H1 (cell line): ENCODE measurements at regions not wholly inside any gene's neighbourhood (a gene's known extent, or its start where the extent isn't known, plus 50 kb on each side); places are given as distances from the start of the nearest gene placed in this dataset.

ENCODE experiments used
- CTCF ChIA-PET: fragments of 300-600 bp; sonication (Branson Sonifier 250); formaldehyde crosslinking; loops from one replicate; lab custom pipeline; 2021; ENCODE audit not compliant: partially characterized antibody; lab: Charles Lee
- POLR2A ChIA-PET: fragments of 300-600 bp; sonication (Branson Sonifier 250); formaldehyde crosslinking; loops from one replicate; lab custom pipeline; 2021; ENCODE audit warnings: inconsistent platforms; ENCODE audit not compliant: partially characterized antibody; lab: Charles Lee
- DNase-seq, 2 experiments: peaks; one replicate each; pipeline versions ENCODE4 v3.0.0 to v3.0.0-alpha.2; 2010 to 2022; ENCODE audit warnings: low spot score in 2 of 2, low read depth in 1 of 2, mixed read lengths in 1 of 2
- FAIRE-seq: peaks from 2 replicates; lab custom pipeline; 2011; peaks lifted over from hg19 to GRCh38; lab: Jason Lieb, UNC
- H2AFZ ChIP-seq: 2 replicates; pipeline ENCODE4 v1.8.1; 2012; ENCODE audit warnings: low read length, inconsistent platforms
- H2AK5ac ChIP-seq: 2 replicates; pipeline ENCODE4 v1.6.1; 2013; ENCODE audit warnings: low read depth, low read length
- H2BK120ac ChIP-seq: replicated peaks from 2 replicates; pipeline ENCODE3; 2013; ENCODE audit warnings: low read depth, low read length, inconsistent platforms
- H2BK12ac ChIP-seq: 2 replicates; pipeline ENCODE4 v1.6.1; 2013; ENCODE audit warnings: low read depth, low read length
- H2BK15ac ChIP-seq: 2 replicates; pipeline ENCODE4 v1.6.1; 2013; ENCODE audit warnings: low read length
- H2BK20ac ChIP-seq: 2 replicates; pipeline ENCODE4 v1.6.1; 2013; ENCODE audit warnings: low read length
- H2BK5ac ChIP-seq: 2 replicates; pipeline ENCODE4 v1.6.1; 2013; ENCODE audit warnings: low read depth, low read length
- H3K14ac ChIP-seq: 2 replicates; pipeline ENCODE4 v1.6.1; 2013; ENCODE audit warnings: inconsistent platforms; ENCODE audit not compliant: insufficient read length
- H3K18ac ChIP-seq: 2 replicates; pipeline ENCODE4 v1.6.1; 2013; ENCODE audit warnings: low read length; ENCODE audit errors: extremely low read depth
- H3K23ac ChIP-seq: 2 replicates; pipeline ENCODE4 v1.6.1; 2013; ENCODE audit warnings: inconsistent platforms; ENCODE audit not compliant: insufficient read length
- H3K23me2 ChIP-seq: 2 replicates; pipeline ENCODE4 v1.6.1; 2013; ENCODE audit warnings: low read depth, low read length
- H3K27ac ChIP-seq: 2 replicates; pipeline ENCODE4 v1.6.1; 2011; ENCODE audit warnings: low read depth, low read length, inconsistent platforms
- H3K27me3 ChIP-seq, 4 experiments: replicated peaks in 1 of 4; 1 replicate in 1 of 4; 2 replicates in 3 of 4; pipeline versions ENCODE4 v1.6.1 to v1.8.1; 2011 to 2013; ENCODE audit warnings: low read length in 3 of 4, mild to moderate bottlenecking in 3 of 4, inconsistent platforms in 2 of 4, mixed read lengths in 2 of 4, moderate library complexity in 1 of 4; ENCODE audit not compliant: control insufficient read depth in 3 of 4, insufficient read depth in 3 of 4; ENCODE audit errors: extremely low read depth in 1 of 4
- H3K36me3 ChIP-seq, 4 experiments: 2 replicates each; pipeline versions ENCODE4 v1.6.1 to v1.8.1; 2011 to 2013; ENCODE audit warnings: mild to moderate bottlenecking in 4 of 4, low read length in 3 of 4, moderate library complexity in 2 of 4, control low read depth in 1 of 4, inconsistent platforms in 1 of 4; ENCODE audit not compliant: insufficient read depth in 4 of 4, control insufficient read depth in 2 of 4
- H3K4ac ChIP-seq: replicated peaks from 2 replicates; pipeline ENCODE3; 2013; ENCODE audit warnings: low read length, low read depth, mixed read lengths, inconsistent platforms; ENCODE audit not compliant: insufficient read length
- H3K4me1 ChIP-seq, 4 experiments: replicated peaks in 1 of 4; 1 replicate in 1 of 4; 2 replicates in 3 of 4; pipeline versions ENCODE4 v1.6.1 to v1.8.1; 2011 to 2013; ENCODE audit warnings: low read length in 3 of 4, inconsistent platforms in 2 of 4, mixed read lengths in 1 of 4; ENCODE audit not compliant: insufficient read depth in 4 of 4, control insufficient read depth in 3 of 4
- H3K4me2 ChIP-seq, 2 experiments: 2 replicates each; pipeline versions ENCODE4 v1.6.1 to v1.8.1; 2011 to 2013; ENCODE audit warnings: low read depth in 2 of 2, low read length in 2 of 2, control low read depth in 1 of 2, inconsistent platforms in 1 of 2, mild to moderate bottlenecking in 1 of 2; ENCODE audit not compliant: insufficient read depth in 1 of 2
- H3K4me3 ChIP-seq, 4 experiments: fragments of 200-600, 300-600 bp in 1 of 4; sonication (generic), shearing (Covaris generic), sonication (Bioruptor Twin) in 1 of 4; 2 replicates each; pipeline versions ENCODE4 v1.5.1 to v1.8.1; 2011 to 2016; ENCODE audit warnings: low read length in 4 of 4, low read depth in 3 of 4, control low read depth in 2 of 4, inconsistent platforms in 2 of 4, mild to moderate bottlenecking in 2 of 4, mixed read lengths in 1 of 4, moderate library complexity in 1 of 4; ENCODE audit not compliant: insufficient read depth in 2 of 4; ENCODE audit errors: extremely low read depth in 1 of 4
- H3K56ac ChIP-seq: replicated peaks from 2 replicates; pipeline ENCODE3; 2013; ENCODE audit warnings: low read depth, mild to moderate bottlenecking, mixed read lengths, low read length, inconsistent platforms; ENCODE audit not compliant: insufficient read length
- H3K79me1 ChIP-seq: 2 replicates; pipeline ENCODE4 v1.6.1; 2013; ENCODE audit warnings: low read depth, low read length, control low read depth
- H3K79me2 ChIP-seq, 2 experiments: 2 replicates each; pipeline versions ENCODE4 v1.6.1 to v1.8.1; 2012 to 2013; ENCODE audit warnings: low read length in 2 of 2, mild to moderate bottlenecking in 2 of 2, inconsistent platforms in 1 of 2; ENCODE audit not compliant: insufficient read depth in 2 of 2, control insufficient read depth in 1 of 2
- H3K9ac ChIP-seq, 4 experiments: replicated peaks in 1 of 4; 1 replicate in 1 of 4; 2 replicates in 3 of 4; pipeline versions ENCODE4 v1.6.1 to v1.8.1; 2011 to 2013; ENCODE audit warnings: low read depth in 3 of 4, low read length in 3 of 4, control low read depth in 2 of 4, mild to moderate bottlenecking in 2 of 4, moderate library complexity in 2 of 4, inconsistent platforms in 1 of 4; ENCODE audit errors: extremely low read depth in 1 of 4
- H3K9me3 ChIP-seq, 2 experiments: 2 replicates each; pipeline versions ENCODE4 v1.6.1 to v1.8.1; 2012 to 2013; ENCODE audit warnings: mild to moderate bottlenecking in 2 of 2, moderate library complexity in 2 of 2, control low read depth in 1 of 2, inconsistent platforms in 1 of 2, low read depth in 1 of 2, low read length in 1 of 2, mixed read lengths in 1 of 2; ENCODE audit not compliant: insufficient read depth in 2 of 2
- H4K20me1 ChIP-seq, 2 experiments: replicated peaks in 1 of 2; 2 replicates each; pipeline versions ENCODE3 to v1.8.1; 2011 to 2013; ENCODE audit warnings: inconsistent platforms in 2 of 2, low read length in 2 of 2, mild to moderate bottlenecking in 1 of 2; ENCODE audit not compliant: insufficient read depth in 2 of 2, control insufficient read depth in 1 of 2
- H4K5ac ChIP-seq: 2 replicates; pipeline ENCODE4 v1.6.1; 2013; ENCODE audit warnings: low read length, low read depth, mixed read lengths, inconsistent platforms; ENCODE audit not compliant: insufficient read length
- H4K8ac ChIP-seq: 2 replicates; pipeline ENCODE4 v1.8.0; 2013; ENCODE audit warnings: mild to moderate bottlenecking, moderate library complexity, low read length, inconsistent platforms; ENCODE audit not compliant: insufficient read depth; ENCODE audit errors: extremely low read depth
- H4K91ac ChIP-seq: replicated peaks from 2 replicates; pipeline ENCODE3; 2013; ENCODE audit warnings: low read length, mixed read lengths, inconsistent platforms; ENCODE audit not compliant: insufficient read length
- CBX5 ChIP-seq: fragments of 300-800, 300-1000 bp; sonication (generic); IDR thresholded peaks from 2 replicates; pipeline ENCODE4 v1.7.1; 2016; ENCODE audit warnings: antibody characterized with exemption, low read length, low read depth
- EZH2 ChIP-seq: fragments of 200-600 bp; sonication (generic); IDR thresholded peaks from 2 replicates; pipeline ENCODE4 v1.7.1; 2012; ENCODE audit warnings: low read depth, mild to moderate bottlenecking, moderate library complexity, low read length, inconsistent platforms; ENCODE audit not compliant: severe bottlenecking
- KDM1A ChIP-seq: fragments of 200-600, 300-600 bp; sonication (generic); IDR thresholded peaks from 2 replicates; pipeline ENCODE4 v1.7.1; 2016; ENCODE audit warnings: mild to moderate bottlenecking, low read length, borderline replicate concordance
- KDM4A ChIP-seq: IDR thresholded peaks from one replicate; pipeline ENCODE4 v1.7.1; 2012; ENCODE audit warnings: low read depth, mild to moderate bottlenecking, moderate library complexity, low read length, inconsistent platforms; ENCODE audit not compliant: severe bottlenecking
- MAX ChIP-seq: IDR thresholded peaks from 2 replicates; pipeline ENCODE4 v1.6.1; 2012; ENCODE audit warnings: inconsistent platforms
- RAD21 ChIP-seq, 2 experiments: IDR thresholded peaks in 1 of 2; conservative IDR thresholded peaks in 1 of 2; 2 replicates each; pipeline ENCODE4 v1.6.1; 2011; ENCODE audit warnings: low read depth in 2 of 2, low read length in 2 of 2, improper control_type of control experiment in 1 of 2, inconsistent platforms in 1 of 2, mild to moderate bottlenecking in 1 of 2, moderate library complexity in 1 of 2
- SAP30 ChIP-seq: fragments of 300-600 bp; sonication (generic); IDR thresholded peaks from 2 replicates; pipeline ENCODE4 v1.7.1; 2012; ENCODE audit warnings: low read length, moderate library complexity, mild to moderate bottlenecking, inconsistent platforms; ENCODE audit not compliant: insufficient read depth, insufficient replicate concordance
- SIX5 ChIP-seq: IDR thresholded peaks from 2 replicates; pipeline ENCODE4 v1.6.1; 2011; ENCODE audit warnings: mild to moderate bottlenecking, low read depth, low read length
- SP2 ChIP-seq: IDR thresholded peaks from 2 replicates; pipeline ENCODE4 v1.6.1; 2012; ENCODE audit warnings: mild to moderate bottlenecking, low read length, inconsistent platforms
- TAF7 ChIP-seq: optimal IDR thresholded peaks from 2 replicates; pipeline ENCODE3; 2011; ENCODE audit warnings: low read depth, mild to moderate bottlenecking, inconsistent platforms, low read length, moderate library complexity, borderline replicate concordance
- TCF12 ChIP-seq: IDR thresholded peaks from 2 replicates; pipeline ENCODE4 v1.6.1; 2011; ENCODE audit warnings: low read depth, mild to moderate bottlenecking, low read length
- TEAD4 ChIP-seq: IDR thresholded peaks from 2 replicates; pipeline ENCODE4 v1.6.1; 2012; ENCODE audit warnings: low read depth, low read length, inconsistent platforms, mixed read lengths
- ZNF274 ChIP-seq: IDR thresholded peaks from 2 replicates; pipeline ENCODE4 v1.7.0; 2012; ENCODE audit warnings: low read length, borderline replicate concordance; ENCODE audit errors: extremely low read depth
- WGBS, 2 experiments: shearing (Covaris generic) in 1 of 2; methylation state at CpG; one replicate each; pipeline versions ENCODE4 v1.1.6 to v1.1.7; 2013 to 2015; ENCODE audit warnings: low lambda C conversion rate in 2 of 2, mixed read lengths in 2 of 2, inconsistent platforms in 1 of 2, low coverage in 1 of 2, missing lambda C conversion rate in 1 of 2; ENCODE audit not compliant: insufficient replicate concordance in 2 of 2, insufficient coverage in 1 of 2, insufficient read length in 1 of 2; ENCODE audit errors: extremely low coverage in 1 of 2, missing lambda C conversion rate in 1 of 2; 5-methylcytosine and 5-hydroxymethylcytosine counted together

GRCh38 chr5:142400415-142400814, 75.6 kb upstream of the SPRY4 start:
- peaks cover 2% of the 10 kb centered on the region; the same call in 1 of the 2 replicates for H3K23me2 ChIP-seq
- H3K14ac ChIP-seq, result no peak overlapping the region
- no peak overlapping the region for H2BK5ac ChIP-seq
- no peak overlapping the region; the same call in 1 of the 2 replicates for H2BK20ac ChIP-seq
- no peaks in the 10 kb centered on the region for H3K79me1 ChIP-seq
- CTCF ChIA-PET, result interaction anchor here (0.6 to 1.5 kb wide), 3 partner anchors 37 to 75 kb away, joined by 3 to 4 read pairs (median 4); partner anchors contain the start of gene SPRY4
- H3K27me3 ChIP-seq, result no peaks in the 10 kb centered on the region
- POLR2A ChIA-PET, result interaction anchor here (1.4 kb wide), 2 partner anchors 44 to 77 kb away, joined by 3 to 5 read pairs; no protein-coding TSS in a partner anchor
- peaks cover 5 to 7% of the 10 kb centered on the region in 2 experiments for H3K9me3 ChIP-seq
- no peak overlapping the region for H3K56ac ChIP-seq
- H3K23ac ChIP-seq, result no peak overlapping the region
- H3K4me1 ChIP-seq, result peaks cover 3 to 9% (median 6%) of the 10 kb centered on the region in 4 experiments
- no peak for FAIRE-seq
- H3K18ac ChIP-seq, result no peak overlapping the region
- H4K5ac ChIP-seq, result no peak overlapping the region
- WGBS, 2 experiments, result 95% methylated on average over 8 of the region's 8 CpGs; no CpG with 5 or more reads in 1 of the 2 experiments
- H2AFZ ChIP-seq, result no peak overlapping the region
- no peak for DNase-seq
- H3K27ac ChIP-seq, result no peak overlapping the region
- 0 out of 2 replicates have a peak overlapping the region, but pooled peaks have one; percentile 50 for H2BK12ac ChIP-seq
- no peaks in the 10 kb centered on the region for H4K20me1 ChIP-seq
- H4K91ac ChIP-seq, result no peak overlapping the region
- peak overlapping the region; percentile 44 for H2BK120ac ChIP-seq
- H2AK5ac ChIP-seq, result no peak overlapping the region
- no peak overlapping the region for H3K9ac ChIP-seq
- H3K4me3 ChIP-seq, result no peak overlapping the region
- H3K36me3 ChIP-seq, result no peaks in the 10 kb centered on the region
- H3K79me2 ChIP-seq, result no peaks in the 10 kb centered on the region; a peak in 1 of 4 replicates
- no peak overlapping the region for H3K4ac ChIP-seq
- no peak overlapping the region for H3K4me2 ChIP-seq
- 0 out of 2 replicates have a peak overlapping the region, but pooled peaks have one; percentile 23 for H2BK15ac ChIP-seq
- no peak overlapping the region for H4K8ac ChIP-seq
- no peak for TF ChIP-seq SIX5
- no peak for TF ChIP-seq MAX
- no peak for TF ChIP-seq SAP30
- no peak for TF ChIP-seq TCF12
- TF ChIP-seq ZNF274, result no peak
- no peak for TF ChIP-seq TEAD4
- no peak for TF ChIP-seq RAD21 (IDR thresholded peaks at IDR 0.05 in 1 of 2, conservative IDR thresholded peaks at IDR 0.05 in 1 of 2; ENCODE audit: low read depth in 2 of 2, low read length in 2 of 2)
- no peak for TF ChIP-seq TAF7
- TF ChIP-seq KDM4A, result no peak
- TF ChIP-seq EZH2, result no peak
- no peak for TF ChIP-seq SP2
- TF ChIP-seq CBX5, result no peak
- TF ChIP-seq KDM1A, result no peak
